GM18867 (cell line): ENCODE measurements at regions not wholly inside any gene's neighbourhood (a gene's known extent, or its start where the extent isn't known, plus 50 kb on each side); places are given as distances from the start of the nearest gene placed in this dataset.

Experiments
- ATAC-seq: cut with Tn5 transposase; IDR thresholded peaks from one replicate; pipeline ENCODE4 v1.9.1; 2021; ENCODE audit warnings: mild to moderate bottlenecking, moderate library complexity; ENCODE audit not compliant: unreplicated experiment

DNA sequence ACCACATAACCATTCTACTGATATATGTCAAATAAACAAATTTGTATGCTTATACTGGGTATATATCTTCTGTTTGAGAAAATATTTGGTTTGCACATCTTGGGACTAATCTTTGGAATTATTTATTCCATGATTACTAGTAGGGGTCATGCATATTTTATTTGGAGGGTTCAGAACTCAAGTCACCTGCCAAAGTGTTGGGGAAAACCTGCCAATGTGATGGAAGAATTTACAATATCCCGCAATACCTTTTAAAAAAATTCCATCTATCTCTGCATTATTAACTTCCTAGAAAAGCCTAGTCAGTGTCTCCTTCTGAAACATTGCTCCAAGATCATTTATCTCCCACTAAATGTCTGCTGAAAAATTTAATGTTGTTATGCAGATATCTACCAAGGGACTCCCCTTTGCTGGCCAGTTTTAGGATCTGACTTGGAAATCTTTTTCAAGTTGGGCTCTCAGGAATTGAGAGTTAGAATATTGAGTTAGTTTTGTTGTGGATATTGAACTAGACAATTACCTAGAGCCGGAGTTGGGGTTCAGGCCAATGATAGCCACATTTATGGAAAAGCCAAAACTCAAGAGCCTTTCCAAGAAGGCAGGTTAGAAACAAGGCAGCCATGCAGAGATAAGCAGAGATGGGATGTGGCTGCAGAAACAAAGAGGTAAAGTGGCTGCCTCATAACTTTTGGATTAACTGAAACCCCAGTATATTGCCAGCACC lies 425.2 kb downstream of the ADAMTS20 start:
- ATAC-seq = no peak

DNA sequence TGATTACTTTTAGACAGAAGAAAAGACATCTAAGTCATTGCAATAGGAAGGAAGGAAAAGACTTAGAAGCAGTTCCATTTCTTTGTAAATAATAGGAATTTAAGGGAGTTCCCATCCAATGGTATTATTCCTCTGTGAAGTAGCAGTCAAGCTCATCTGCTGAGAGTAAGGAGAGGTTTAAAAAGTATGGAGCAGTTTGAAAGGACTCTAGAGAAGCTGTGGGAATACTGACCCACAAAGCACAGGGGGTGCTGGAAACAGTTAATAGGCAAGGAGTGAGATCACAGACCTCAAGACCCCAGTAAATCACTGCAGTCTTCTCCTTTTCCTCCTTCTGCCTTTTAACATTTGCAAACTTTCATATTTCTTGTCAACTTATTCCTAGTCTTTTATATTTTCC lies 428.5 kb downstream of the ADAMTS20 start:
- ATAC-seq = no peak

DNA sequence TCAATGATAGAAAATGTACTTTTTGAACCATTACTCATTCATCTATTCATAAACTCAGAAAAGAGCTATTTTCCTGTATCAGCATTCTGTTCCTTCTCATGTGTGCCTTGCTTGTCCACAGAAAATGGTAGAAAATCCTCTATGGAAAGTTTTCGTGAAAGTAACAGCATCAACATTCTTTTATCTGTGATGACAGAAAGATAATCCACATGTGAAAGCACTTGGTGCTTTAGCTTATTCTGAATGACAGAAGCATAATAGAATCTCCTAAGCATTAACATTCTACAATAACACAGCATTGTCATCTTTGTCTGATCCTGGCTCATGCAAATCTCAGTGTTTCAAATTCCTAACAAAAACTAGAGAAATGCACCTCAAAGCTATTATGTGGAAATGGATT lies 431.9 kb downstream of the ADAMTS20 start:
- no peak for ATAC-seq

DNA sequence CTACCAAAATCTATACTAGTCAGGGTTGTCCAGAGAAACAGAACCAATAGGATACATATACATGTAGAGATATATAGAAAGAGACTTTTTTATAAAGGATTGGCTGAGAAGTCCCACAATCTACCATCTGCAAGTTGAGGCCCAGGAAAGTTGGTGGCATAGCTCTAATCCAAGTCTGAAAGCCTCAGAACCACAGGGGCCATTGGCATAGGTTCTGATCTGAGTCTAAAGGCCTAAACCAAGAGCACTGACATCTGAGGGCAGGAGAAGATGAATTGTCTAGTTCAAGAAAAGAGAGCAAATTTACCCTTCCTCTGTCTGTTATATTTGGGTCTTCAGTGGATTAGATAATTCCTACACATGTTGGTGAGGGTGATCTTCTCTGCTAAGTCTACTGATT lies 433.1 kb downstream of the ADAMTS20 start:
- no peak for ATAC-seq

DNA sequence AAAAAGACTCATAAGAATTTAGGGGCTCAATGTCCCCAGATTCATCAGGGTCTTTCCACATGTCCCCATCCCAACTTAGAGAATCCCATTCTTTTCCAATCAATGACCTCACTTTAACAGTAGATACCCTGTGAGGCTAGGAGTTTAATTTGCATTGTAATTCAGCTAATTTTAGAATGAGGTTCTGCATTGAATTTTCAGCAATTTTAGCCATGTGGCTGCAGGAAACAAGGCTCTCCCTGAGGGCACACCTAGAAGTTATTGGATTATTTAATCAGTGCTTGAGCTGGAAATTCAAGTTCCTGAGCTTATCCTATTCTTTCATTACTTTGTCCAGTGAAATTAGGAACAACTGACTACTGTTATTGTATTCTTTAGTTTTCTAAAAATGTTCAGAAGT lies 433.8 kb downstream of the ADAMTS20 start:
- no peak for ATAC-seq

DNA sequence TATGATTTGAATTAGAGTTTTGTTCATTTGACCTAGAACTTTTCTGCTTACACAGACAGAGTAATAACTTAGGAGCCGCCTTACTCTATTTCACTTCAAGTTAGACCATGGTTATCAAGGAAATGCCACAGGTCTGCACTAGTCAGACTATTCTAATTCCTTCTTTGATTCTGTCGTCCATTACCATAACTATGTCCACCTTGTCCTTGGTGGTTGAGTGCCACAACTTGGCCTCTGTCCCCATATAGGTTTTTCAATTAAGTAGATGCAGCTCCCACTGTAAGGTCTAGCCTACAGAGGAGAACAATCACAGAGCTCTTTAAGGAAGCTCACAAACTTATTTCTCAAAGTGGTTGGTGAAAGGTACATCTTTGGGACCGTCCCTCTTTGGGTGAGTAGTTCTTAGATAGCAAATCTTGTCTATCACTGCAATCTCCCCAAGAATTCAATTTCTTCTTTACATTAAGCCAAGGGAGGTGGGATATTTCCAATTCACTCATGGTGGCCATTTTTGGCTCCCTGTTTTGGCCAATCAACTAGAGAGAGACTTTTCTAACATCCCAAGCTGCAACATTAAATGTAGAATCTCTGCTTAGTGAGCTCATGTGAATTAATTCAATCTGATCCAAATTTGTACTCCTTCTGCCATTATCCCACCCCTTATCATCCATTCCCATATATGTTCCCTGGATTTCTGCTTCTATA lies 434.6 kb downstream of the ADAMTS20 start:
- ATAC-seq = no peak

GRCh38 chr12:43115441-43116160 lies 436.4 kb downstream of the ADAMTS20 start:
- no peak for ATAC-seq

DNA sequence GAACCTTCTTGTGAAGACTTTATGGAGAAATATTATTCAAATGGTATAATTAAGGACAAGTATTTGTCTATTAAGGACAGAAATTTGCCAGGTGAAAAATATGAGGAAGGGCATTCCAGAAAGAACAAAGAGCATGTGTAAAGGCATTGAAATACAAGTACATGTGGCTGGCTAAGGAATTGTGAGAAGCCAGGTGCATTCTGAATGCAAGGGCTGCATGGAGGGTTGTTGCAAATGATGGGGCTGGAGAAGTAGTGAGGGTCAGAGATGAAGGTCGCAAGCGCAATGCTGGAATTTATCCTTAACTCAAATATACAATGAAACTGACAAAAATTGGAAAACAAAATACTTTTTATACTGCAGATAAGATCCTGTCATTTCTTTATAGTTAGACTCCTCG lies 437.7 kb downstream of the ADAMTS20 start:
- no peak for ATAC-seq

DNA sequence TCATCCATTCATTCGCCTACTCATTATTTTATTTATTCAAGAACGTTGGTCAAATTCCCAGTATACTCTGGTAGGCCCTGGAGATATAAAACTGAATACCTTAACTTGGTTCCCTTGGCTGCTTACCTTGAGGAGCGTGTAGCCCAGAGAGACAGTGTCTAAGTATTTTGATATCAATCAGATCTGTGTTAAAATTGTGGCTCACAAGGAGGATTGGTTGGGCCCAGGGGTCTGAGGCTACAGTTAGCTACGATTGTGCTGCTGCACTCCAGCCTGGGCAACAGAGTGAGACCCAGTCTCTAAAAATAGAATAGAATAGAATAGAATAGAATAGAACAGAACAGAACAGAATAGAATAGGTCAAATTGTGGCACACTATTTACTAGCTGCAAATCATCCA lies 438.4 kb downstream of the ADAMTS20 start:
- ATAC-seq = no peak

GRCh38 chr12:43113135-43113534 lies 438.9 kb downstream of the ADAMTS20 start:
- no peak for ATAC-seq

DNA sequence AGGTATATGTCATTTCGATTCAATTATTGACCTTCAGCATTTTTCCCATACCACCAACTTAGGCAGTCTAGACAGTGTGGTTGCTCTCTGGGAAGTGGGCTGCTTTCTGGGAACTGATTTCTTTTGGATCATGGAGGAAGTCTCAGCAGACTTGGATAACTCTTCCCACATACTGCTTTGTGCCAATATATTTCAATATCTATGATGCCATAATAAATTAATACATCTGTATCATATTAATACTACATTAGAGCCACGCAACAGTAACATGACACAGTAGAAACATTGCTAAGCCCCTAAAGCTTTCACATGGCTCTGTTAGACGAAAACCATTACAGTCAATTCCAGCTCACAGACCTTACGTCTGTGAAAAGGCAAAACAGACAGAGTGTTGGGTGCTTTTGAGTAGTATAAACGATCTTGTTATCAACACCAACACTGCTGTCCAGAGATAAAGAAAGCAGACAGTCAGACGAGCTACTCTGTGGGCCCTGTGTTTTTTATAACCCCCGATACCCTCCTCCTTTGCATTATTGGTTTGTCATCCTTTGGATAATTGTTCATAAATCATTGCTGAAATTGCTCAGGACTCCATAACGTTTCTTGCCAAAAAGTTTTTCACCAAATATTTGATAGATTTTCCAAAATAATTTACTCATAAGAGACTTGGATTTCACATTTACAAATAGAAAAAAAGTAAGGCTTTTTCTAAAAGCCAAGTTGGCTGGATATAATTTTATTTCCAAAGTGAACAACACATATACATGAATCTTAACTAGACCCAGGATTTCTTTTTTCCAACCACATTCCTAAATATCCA lies 439.7 kb downstream of the ADAMTS20 start:
- ATAC-seq = no peak

DNA sequence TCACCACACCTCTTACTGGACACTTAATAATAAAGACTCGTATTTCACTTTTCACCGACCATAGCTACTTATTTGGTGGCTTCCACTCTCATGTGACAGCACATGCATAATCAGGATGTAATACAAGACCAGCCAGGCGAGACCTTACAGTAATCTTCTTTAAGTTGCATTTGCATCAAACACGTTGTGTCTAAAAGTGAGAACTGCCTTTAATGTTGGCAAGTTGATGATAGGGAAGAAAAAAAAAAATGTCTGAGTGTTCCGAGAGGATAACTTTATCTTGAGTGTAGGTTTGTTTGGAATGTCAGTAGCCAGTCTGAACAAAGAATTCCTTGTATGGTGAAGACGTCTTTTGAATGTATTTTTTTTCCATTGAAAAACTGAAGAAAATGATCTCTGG lies 440.4 kb downstream of the ADAMTS20 start:
- peak; percentile 47 for ATAC-seq

- no peak for ATAC-seq
Measured at GRCh38 chr12:43109631-43110345, 442.2 kb downstream of the ADAMTS20 start.

DNA sequence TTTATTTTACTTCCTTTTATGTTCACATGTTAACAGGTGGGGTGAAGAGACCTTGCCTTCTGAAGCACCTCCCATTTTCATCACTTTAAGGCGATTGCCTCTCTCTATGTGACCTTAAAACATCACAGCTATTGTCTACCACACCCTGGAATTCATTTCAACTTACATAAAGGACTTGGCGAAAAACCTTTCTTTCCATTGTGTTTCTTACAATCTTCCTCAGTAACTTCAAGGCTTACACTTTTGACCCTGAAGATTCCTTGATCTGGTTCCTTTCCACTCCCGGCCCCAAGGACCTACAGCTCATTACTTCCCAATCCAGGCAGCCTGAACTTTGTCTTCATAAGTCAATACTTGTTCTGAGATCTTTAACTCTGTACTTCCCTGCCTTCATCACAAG lies 443.3 kb downstream of the ADAMTS20 start:
- no peak for ATAC-seq

DNA sequence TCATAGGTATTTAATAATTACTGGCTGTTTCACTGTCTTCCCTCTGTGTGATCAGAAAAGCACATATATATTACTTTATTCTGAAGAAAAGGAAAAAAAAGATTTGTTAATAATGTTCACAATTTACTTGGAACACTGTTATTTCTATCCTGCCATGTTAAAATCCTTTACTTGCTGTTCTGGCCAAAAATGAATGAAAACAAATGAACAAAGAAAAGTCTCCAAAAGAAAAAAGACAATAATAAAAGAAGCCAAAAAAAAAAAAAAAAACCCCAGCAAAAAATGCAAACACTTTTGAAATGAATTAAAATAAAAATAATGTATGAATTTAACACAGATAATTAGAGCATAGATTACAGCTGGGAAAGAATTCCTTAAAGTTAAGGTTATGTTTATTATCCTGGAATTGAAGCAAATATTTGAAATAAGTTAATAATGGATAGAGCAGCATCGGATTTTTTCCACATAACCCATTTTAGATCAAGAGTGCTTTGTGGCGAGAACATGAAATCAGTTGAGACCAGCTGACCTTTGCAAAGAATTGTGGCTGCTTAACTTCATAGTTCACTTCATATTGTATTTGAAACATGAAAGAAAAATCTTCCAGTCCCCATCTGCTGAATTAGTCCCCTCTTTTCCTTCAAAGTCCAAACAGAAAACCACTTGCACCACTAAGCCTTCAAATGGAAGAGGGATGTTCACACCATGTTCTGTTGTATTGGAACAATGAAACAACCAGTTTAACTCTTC lies 444.8 kb downstream of the ADAMTS20 start:
- no peak for ATAC-seq

DNA sequence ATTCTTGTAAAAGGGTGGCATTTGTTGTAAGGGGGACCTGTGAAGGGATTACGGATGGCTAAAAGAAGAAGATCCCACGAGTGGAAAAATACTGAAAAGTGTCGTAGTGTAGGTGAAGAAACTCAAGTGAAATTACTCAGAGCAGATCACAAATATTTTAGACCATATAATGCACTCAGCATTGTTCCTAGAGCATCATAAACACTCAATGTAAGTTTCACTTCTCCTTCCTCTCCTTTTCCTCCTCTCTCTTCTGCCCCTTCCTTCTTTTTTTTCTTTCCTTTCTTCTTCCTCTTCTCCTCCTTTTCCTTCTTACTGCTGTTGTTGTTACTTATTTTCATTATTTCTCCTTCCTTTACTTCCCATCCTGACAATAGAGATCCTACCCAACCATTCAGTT lies 445.6 kb downstream of the ADAMTS20 start:
- no peak for ATAC-seq

DNA sequence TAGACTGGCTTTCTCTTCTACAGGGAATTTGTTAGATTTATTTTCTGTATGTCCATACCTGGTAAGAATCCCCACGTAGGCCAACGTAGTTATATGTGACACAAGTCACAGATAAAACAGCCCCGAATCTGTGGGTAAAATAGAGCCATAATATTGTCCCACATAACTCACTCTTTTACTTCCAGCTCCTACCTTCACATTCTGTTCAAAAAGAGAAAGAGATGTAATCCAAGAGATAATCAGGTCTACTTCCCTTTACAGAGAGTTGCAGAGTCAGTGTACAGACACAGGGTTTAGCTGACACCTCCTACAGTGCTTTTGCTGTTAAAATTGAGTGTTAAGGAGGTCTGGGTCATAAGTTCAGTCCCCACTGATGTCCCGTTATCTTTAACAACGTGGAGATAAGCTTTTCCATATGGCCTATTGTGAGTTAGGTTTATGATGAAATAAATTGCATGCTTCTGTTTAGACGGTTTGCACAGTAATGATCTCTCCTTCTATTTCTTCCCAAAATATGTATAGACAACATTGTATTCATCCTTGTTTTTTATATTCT lies 446.5 kb downstream of the ADAMTS20 start:
- no peak for ATAC-seq

DNA sequence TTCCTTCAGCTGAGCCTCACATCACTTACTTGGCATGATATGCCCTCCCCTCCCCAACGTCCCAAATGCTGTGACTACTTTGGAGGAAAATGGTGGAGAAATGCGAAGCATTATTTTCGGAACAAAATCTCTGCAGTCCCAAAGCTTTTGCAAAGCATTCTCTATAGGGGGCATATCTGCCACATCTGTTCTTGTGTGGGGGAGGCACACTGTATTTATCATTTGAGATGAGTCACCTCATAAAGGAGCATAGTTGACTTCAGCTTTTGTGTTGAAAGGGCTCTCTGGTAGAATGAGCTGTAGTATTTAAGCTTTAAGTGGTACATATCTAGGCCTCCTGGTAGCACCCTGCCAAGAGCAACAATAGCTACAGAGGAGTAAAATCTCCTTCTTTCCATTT lies 447.5 kb downstream of the ADAMTS20 start:
- no peak for ATAC-seq

GRCh38 chr12:43103866-43104265 lies 448.1 kb downstream of the ADAMTS20 start:
- ATAC-seq = no peak
